NCI-H345 (cell line): ENCODE measurements at regions not wholly inside any gene's neighbourhood (a gene's known extent, or its start where the extent isn't known, plus 50 kb on each side); places are given as distances from the start of the nearest gene placed in this dataset.
"Not testable (repeated sequence)": the region's sequence is repeated elsewhere in the genome, so short reads cannot be mapped to it uniquely, and the experiment has no call there.

Experiments used
- DNase-seq: peaks from one replicate; lab custom pipeline; 2025; lab: John Stamatoyannopoulos, UW

- no peak for DNase-seq
Measured at GRCh38 chr13:50417597-50417996, 402.4 kb downstream of the KCNRG start.

GRCh38 chr13:50419331-50419865 lies 404.2 kb downstream of the KCNRG start:
- no peak for DNase-seq

DNA sequence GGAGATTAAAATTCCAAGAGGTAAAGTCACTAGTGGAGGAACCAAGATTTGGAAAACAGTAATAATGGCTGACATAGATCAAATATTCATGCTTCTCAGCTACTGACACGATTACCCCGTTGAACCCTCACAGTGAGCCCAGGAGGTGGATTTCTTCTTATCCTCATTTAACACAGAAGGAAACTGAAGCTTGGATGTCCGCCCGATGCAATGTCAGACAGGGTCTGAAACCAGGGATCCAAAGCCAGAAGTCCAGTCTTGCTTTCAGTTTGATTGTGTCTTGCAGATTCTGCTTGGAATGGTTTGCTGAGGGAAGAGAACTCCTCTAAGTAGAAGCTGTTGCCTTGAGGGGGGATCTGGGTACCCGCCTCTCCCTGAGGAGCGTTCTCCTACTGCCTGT lies 404.7 kb downstream of the KCNRG start:
- no peak for DNase-seq

GRCh38 chr13:50420718-50421472 lies 405.7 kb downstream of the KCNRG start:
- DNase-seq: no peak

- DNase-seq: no peak
Measured at GRCh38 chr13:50421473-50422130, 406.4 kb downstream of the KCNRG start.

DNA sequence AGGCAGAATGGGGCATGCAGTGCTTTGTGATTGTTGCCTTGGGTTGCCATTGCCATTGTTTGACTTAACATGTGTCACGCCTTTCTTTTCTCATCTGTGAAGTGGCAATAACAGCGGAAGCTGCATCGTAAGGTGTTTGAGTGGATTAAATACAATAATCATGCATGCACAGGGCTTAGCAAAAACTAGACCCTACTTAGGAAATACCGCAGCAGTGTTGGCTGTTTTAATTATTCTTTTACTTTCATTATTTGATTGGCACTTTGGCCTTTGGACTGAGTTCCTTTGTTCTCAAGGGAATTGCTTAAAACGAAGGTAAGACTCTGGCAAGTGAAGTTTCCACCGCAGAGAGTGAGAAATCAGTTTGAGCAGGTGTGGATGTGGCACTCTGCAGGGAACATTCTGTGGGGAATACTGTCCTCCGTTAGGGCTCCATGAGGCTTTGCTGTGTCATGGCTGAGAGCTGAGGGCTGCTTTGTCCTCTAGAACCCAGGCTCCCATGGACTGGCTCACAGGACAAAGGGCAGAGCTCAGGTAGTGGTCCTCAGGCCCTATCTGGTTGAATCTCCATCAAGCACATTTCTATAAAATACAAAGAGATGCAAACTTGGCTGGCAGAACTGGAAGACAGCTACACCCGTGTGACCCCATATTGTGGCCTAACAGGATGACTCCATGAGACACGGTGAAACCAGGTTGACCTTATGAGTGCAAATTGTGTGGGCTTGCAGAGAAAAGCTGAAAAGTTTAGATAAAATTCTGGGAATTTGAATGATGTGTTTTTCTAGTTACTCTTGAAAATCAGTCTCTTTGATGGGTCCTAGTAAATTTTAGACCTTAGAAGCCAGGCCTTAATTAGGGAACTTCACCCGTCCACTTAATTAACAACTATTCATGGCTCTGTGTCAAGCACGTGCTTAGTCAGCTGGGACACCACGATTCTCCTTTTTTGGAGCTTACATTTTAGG lies 407.2 kb downstream of the KCNRG start:
- DNase-seq: no peak

GRCh38 chr13:50424993-50425392 lies 409.7 kb downstream of the KCNRG start:
- no peak for DNase-seq

DNA sequence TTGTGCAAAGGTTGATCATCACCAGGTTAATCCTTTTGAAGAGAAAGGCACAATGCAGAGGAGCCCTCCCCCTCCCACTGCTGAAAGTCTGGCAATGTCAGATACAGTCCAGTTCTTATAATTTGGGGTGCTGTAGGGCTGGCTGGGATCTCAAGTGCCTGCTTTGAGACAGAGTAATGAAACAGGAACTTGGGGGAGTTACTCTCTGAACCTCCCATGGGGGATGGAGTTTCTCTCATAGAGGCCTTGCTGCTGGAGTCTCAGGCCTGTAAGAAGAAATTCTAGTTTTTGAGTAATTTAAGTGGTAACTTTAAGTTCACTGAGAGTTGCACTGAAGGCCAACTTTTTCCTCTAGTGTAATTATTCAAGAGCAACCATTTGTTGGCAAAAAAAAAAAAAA lies 410.5 kb downstream of the KCNRG start:
- DNase-seq: no peak

GRCh38 chr13:50426927-50427326 lies 411.7 kb downstream of the KCNRG start:
- DNase-seq: no peak

DNA sequence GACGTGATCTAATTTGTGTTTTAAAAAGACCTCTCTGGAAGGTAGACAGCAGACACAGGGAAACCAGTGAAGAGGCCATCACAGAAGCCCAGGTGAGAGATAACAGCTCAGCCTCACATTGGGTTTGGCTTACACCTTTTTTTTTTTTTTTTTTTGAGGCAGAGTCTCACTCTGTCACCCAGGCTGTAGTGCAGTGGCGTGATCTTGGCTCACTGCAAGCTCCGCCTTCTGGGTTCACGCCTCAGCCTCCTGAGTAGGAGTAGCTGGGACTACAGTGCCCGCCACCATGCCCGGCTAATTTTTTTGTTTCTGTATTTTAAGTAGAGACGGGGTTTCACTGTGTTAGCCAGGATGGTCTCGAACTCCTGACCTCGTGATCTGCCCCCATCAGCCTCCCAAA lies 412.3 kb downstream of the KCNRG start:
- DNase-seq: not testable (repeated sequence)

GRCh38 chr13:50428183-50428877 lies 413.1 kb downstream of the KCNRG start:
- no peak for DNase-seq

DNA sequence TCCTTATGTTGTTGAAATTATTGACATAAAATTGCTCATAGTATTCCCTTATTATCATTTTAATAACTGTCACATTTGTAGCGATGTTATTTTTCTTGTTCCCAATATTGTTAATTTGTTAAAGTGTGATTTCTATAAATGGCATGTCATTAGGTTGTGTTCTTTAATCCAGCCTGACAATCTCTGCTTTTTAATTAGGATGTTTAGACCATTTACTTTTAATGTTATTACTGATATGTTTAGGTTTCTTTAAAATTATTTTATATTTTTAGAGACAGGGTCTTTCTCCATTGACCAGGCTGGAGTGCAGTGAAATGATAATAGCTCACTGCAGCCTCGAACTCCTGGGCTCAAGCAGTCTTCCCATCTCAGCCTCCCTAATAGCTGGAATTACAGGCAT lies 408.5 kb downstream of the DLEU7 start:
- DNase-seq: no peak

DNA sequence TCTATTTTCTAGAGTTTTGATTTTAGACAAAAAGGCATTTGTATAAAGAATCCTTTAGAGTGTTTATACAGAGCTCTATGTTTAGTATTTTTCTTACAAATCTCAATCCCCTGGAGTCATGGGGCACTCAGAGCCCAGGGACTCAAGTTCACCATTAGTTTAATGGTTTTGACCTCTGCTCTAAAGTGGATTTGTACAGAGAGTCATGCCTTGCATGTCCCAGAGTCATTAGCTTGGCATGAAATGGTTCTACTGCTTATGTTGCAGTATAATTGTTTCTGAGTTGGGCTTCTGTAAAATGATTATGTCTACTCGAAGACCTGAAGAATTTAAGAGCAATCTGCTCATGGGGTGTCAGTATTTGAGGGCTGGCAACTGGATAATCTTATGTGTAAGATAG lies 406.2 kb downstream of the DLEU7 start:
- no peak for DNase-seq

GRCh38 chr13:50438351-50438750 lies 405.1 kb downstream of the DLEU7 start:
- no peak for DNase-seq

GRCh38 chr13:50441130-50441529 lies 402.4 kb downstream of the DLEU7 start:
- DNase-seq: no peak

DNA sequence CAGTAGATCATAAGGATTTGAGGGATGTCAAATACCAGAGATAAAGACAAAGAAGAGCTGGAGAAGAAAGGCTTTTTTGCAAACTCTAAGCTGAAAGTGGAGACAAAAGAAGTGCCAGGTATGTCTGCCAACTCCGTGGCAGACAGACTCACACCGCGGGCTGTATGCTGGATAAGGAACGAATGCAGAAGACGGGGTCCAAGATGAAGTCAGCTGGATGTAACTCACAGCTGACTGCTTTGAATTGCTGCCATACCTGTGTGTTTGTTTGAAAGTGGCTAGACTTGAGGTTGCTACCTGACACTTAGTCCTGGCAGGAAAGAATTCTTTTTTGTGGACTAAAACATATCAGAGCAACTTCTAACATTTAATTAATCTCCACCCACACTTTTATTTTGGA lies 398.8 kb downstream of the DLEU7 start:
- no peak for DNase-seq

GRCh38 chr13:50446611-50447010 lies 396.9 kb downstream of the DLEU7 start:
- DNase-seq: no peak

DNA sequence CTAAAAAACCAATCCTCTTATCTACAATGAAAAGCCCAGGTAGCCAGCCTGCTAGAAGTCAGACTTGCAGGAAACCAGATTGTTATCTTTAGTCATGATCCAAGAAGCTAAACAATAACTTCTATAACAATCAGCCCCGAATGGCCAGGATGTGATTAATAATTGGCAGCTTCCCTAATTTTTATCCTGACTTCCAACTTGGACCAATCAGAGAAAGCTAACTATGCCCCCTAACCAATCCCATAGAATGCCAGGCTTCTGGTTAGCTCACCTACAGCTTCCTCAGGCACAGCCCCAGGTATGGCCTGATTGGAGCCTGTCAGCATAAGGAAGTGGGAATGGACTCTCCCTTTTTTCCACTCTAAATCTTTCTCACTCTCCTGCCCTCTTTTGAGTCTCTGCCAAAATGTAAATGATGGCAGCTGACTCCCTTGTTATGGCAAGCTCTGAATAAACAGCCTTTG lies 394.9 kb downstream of the DLEU7 start:
- peak; percentile 42 for DNase-seq

DNA sequence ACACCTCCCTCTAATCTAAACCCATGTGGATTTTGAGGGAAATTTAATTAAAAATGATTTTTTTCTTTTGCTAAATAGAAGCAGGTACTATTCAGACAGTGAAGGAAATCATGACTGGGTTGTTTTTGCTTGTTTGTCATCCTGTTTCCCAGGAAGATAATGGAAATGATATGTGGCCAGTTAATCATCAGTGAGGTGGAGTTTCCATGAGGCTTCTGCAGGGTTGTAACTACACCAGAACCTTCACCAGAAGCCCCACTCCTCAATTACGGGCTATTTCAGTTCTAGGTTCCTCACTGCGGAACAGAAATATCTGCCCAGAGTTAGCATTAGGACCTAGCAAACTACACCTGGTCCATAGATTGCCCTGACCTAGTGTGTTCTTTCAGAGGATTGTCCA lies 394.0 kb downstream of the DLEU7 start:
- DNase-seq: no peak

GRCh38 chr13:50450279-50450678 lies 393.2 kb downstream of the DLEU7 start:
- no peak for DNase-seq

DNA sequence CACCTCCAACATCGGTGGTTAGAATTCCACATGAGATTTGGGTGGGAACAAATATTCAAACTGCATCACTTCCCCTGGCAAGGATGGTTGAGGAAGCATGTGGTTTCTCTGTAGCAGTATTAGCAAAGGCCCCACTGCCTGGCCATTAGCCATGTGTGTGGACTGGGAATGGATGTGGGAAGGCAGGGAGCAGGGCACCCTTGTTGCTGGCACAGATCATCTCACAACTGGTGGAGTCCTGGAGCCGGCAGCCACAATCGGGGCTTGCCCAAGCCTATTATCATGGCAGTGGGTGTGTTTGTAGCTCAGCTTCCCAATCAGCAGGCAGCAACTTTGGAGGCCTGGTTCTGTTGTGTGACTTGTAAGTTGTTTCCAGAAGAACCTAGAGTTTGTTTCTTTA lies 391.9 kb downstream of the DLEU7 start:
- no peak for DNase-seq

DNA sequence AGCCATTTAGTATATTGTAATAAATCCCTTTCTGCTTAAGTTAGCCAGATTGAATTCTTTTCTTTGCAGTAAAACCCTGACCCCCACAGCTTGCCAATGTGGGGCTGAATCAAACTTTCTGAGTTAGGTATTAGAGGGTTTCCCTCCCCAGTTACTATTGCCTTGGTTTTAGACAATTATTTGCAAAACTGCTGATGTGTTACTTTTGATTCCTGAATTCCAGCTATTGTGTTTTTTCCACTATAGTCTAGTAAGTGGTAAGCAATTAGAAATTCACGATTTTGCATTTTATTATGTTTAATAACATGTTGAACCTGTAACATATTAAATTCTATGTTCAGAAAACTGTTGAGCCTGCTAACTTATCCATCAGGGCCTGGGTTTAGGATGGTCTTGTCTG lies 391.5 kb downstream of the DLEU7 start:
- DNase-seq: no peak
